OCI-LY3 (cell line): ENCODE measurements at regions not wholly inside any gene's neighbourhood (a gene's known extent, or its start where the extent isn't known, plus 50 kb on each side); places are given as distances from the start of the nearest gene placed in this dataset.

Experiments
- EZH2phosphoT487 ChIP-seq: fragments of 200-600 bp; shearing (Covaris generic); IDR thresholded peaks from 2 replicates; pipeline ENCODE4 v1.6.1; 2018; ENCODE audit warnings: antibody characterized with exemption, mixed run types, low read depth
- TF ChIP-seq, protein P1 (sequence below): fragments of 200-600, 300-600 bp; sonication (generic); IDR thresholded peaks from 2 replicates; pipeline ENCODE4 v1.5.1; 2014; ENCODE audit warnings: antibody characterized with exemption, low read length, low read depth

DNA sequence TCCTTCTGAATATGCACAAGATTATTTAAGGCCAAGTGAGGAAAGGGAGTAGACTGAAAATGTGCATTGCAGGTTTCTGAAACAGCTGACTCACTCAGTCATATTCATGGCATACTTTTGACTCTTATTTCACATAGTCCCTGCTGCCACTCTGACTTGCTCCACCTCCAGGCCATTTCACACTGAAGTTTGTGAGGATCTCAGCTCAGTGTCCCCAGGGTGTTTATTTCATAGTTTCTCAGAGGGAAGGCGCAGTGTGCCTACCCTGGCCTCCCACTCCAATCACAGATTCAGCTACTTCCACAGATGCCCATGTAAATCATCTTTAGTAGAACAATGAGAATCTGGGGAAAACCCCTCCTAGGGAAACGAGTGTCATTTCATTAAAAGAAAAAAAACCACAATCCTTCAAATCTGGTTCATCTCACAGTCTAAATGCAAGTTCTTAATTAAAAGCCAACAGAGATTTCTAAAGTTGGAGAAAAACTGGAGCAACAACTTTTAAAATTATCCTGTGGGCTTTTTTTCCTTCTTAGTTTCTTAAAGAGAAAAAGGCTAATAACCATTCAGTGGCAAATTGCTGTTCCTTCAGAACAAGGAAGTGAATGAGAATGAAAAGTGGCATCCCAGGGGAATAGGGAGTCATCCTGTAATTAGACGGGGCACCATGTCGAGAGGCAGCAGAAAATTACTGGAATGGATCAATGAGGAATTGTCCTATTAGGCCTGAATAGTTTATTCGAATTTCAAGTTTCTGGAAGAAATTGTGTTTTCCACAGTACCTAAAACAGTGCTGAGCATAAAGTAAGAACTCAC is 133.6 kb downstream of the TFAP2B start:
- TF ChIP-seq, protein P1, sequence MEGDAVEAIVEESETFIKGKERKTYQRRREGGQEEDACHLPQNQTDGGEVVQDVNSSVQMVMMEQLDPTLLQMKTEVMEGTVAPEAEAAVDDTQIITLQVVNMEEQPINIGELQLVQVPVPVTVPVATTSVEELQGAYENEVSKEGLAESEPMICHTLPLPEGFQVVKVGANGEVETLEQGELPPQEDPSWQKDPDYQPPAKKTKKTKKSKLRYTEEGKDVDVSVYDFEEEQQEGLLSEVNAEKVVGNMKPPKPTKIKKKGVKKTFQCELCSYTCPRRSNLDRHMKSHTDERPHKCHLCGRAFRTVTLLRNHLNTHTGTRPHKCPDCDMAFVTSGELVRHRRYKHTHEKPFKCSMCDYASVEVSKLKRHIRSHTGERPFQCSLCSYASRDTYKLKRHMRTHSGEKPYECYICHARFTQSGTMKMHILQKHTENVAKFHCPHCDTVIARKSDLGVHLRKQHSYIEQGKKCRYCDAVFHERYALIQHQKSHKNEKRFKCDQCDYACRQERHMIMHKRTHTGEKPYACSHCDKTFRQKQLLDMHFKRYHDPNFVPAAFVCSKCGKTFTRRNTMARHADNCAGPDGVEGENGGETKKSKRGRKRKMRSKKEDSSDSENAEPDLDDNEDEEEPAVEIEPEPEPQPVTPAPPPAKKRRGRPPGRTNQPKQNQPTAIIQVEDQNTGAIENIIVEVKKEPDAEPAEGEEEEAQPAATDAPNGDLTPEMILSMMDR, result no peak
- no peak for TF ChIP-seq EZH2phosphoT487
